Vagina (tissue), 2 donors: ENCODE measurements at regions not wholly inside any gene's neighbourhood (a gene's known extent, or its start where the extent isn't known, plus 50 kb on each side); places are given as distances from the start of the nearest gene placed in this dataset.

Experiments
- POLR2A ChIP-seq, 2 donors: fragments of 450-650 bp; IDR thresholded peaks; one replicate each; pipeline ENCODE4 v1.6.1; 2017; ENCODE audit warnings: antibody characterized with exemption in 2 of 2, mild to moderate bottlenecking in 2 of 2, moderate library complexity in 2 of 2
- POLR2AphosphoS5 ChIP-seq, 2 donors: sonication (generic); formaldehyde crosslinking; IDR thresholded peaks; one replicate each; pipeline ENCODE4 v1.9.0; 2017; ENCODE audit warnings: antibody characterized with exemption in 2 of 2, mild to moderate bottlenecking in 2 of 2, low read depth in 1 of 2; ENCODE audit not compliant: insufficient read depth in 1 of 2
- TF ChIP-seq, protein P1 (sequence below), 3 experiments: fragments of 450-650 bp in 2 of 3; fragments of 200-600 bp in 1 of 3; sonication (generic) in 1 of 3; IDR thresholded peaks; one replicate each; pipeline ENCODE4 v1.5.1; 2017 to 2019; ENCODE audit warnings: antibody characterized with exemption in 3 of 3, mild to moderate bottlenecking in 2 of 3, moderate library complexity in 2 of 3

GRCh38 chr4:19831644-19832285 lies 419.9 kb upstream of the SLIT2 start:
- TF ChIP-seq, protein P1, sequence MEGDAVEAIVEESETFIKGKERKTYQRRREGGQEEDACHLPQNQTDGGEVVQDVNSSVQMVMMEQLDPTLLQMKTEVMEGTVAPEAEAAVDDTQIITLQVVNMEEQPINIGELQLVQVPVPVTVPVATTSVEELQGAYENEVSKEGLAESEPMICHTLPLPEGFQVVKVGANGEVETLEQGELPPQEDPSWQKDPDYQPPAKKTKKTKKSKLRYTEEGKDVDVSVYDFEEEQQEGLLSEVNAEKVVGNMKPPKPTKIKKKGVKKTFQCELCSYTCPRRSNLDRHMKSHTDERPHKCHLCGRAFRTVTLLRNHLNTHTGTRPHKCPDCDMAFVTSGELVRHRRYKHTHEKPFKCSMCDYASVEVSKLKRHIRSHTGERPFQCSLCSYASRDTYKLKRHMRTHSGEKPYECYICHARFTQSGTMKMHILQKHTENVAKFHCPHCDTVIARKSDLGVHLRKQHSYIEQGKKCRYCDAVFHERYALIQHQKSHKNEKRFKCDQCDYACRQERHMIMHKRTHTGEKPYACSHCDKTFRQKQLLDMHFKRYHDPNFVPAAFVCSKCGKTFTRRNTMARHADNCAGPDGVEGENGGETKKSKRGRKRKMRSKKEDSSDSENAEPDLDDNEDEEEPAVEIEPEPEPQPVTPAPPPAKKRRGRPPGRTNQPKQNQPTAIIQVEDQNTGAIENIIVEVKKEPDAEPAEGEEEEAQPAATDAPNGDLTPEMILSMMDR (IDR thresholded peaks at IDR 0.05): no peak
- TF ChIP-seq POLR2A (IDR thresholded peaks at IDR 0.05) (no peak), POLR2AphosphoS5 (IDR thresholded peaks at IDR 0.05; ENCODE audit: insufficient read depth in 1 of 2, low read depth in 1 of 2) (no peak)
